ENCODE measurements at regions not wholly inside any gene's neighbourhood (a gene's known extent, or its start where the extent isn't known, plus 50 kb on each side); places are given as distances from the start of the nearest gene placed in this dataset.

- no peak overlapping the region for H3K4me3 ChIP-seq
- no peaks in the 10 kb centered on the region for H3K36me3 ChIP-seq (ENCODE audit: control insufficient read depth in 4 of 4, insufficient read depth in 4 of 4, low read length in 4 of 4)
- H3K9ac ChIP-seq (ENCODE audit: insufficient read depth in 1 of 2, low read length in 2 of 2), result no peak overlapping the region
- ATAC-seq (ENCODE audit: insufficient read depth, low FRiP score) (no peak), DNase-seq (no peak)
- no peaks in the 10 kb centered on the region for H3K9me3 ChIP-seq (ENCODE audit: control insufficient read depth in 4 of 4, insufficient read depth in 3 of 4, low read length in 3 of 4)
- no peak for TF ChIP-seq CTCF (IDR thresholded peaks at IDR 0.05; ENCODE audit: control extremely low read depth, extremely low read depth)
- no peak overlapping the region for H3K27ac ChIP-seq (ENCODE audit: low read depth in 1 of 2, low read length in 1 of 2)
- peaks cover 0 to 5% (median 0%) of the 10 kb centered on the region in 5 donors for H3K4me1 ChIP-seq (ENCODE audit: control insufficient read depth in 5 of 5, insufficient read depth in 5 of 5, low read length in 5 of 5)
- H3K27me3 ChIP-seq (ENCODE audit: control insufficient read depth in 3 of 3, insufficient read depth in 3 of 3, low read length in 2 of 3), result no peaks in the 10 kb centered on the region
These were observed 156.0 kb downstream of the TMTC3 start for GRCh38 chr12:88298014-88298682.

- no peak overlapping the region for H3K9ac ChIP-seq (ENCODE audit: insufficient read depth in 1 of 2, low read length in 2 of 2)
- H3K4me1 ChIP-seq (ENCODE audit: control insufficient read depth in 5 of 5, insufficient read depth in 5 of 5, low read length in 5 of 5), result peaks cover 0 to 5% (median 0%) of the 10 kb centered on the region in 5 donors
- no peaks in the 10 kb centered on the region for H3K27me3 ChIP-seq (ENCODE audit: control insufficient read depth in 3 of 3, insufficient read depth in 3 of 3, low read length in 2 of 3)
- H3K27ac ChIP-seq (ENCODE audit: low read depth in 1 of 2, low read length in 1 of 2), result peak overlapping the region in 1 of 2 donors; percentile 33
- H3K9me3 ChIP-seq (ENCODE audit: control insufficient read depth in 4 of 4, insufficient read depth in 3 of 4, low read length in 3 of 4), result no peaks in the 10 kb centered on the region
- H3K4me3 ChIP-seq, result no peak overlapping the region
- DNase-seq, result peak in 2 of 3 donors; percentile 26 to 53
- TF ChIP-seq CTCF (IDR thresholded peaks at IDR 0.05; ENCODE audit: control extremely low read depth, extremely low read depth), result no peak
- peak; percentile 48 for ATAC-seq (ENCODE audit: insufficient read depth, low FRiP score)
- WGBS, 2 donors, result 83 to 88% methylated on average over 4 of the region's 4 CpGs
- H3K36me3 ChIP-seq (ENCODE audit: control insufficient read depth in 4 of 4, insufficient read depth in 4 of 4, low read length in 4 of 4), result no peaks in the 10 kb centered on the region
These were observed 156.7 kb downstream of the TMTC3 start for GRCh38 chr12:88298761-88299242.

GRCh38 chr12:88299567-88300101, 157.5 kb downstream of the TMTC3 start:
- Histone ChIP-seq H3K4me1 (ENCODE audit: control insufficient read depth in 5 of 5, insufficient read depth in 5 of 5, low read length in 5 of 5) (peaks cover 0 to 5% (median 0%) of the 10 kb centered on the region in 5 donors), H3K4me3 (no peak overlapping the region), H3K27ac (ENCODE audit: low read depth in 1 of 2, low read length in 1 of 2) (peak overlapping the region in 1 of 2 donors; percentile 17), H3K36me3 (ENCODE audit: control insufficient read depth in 4 of 4, insufficient read depth in 4 of 4, low read length in 4 of 4) (no peaks in the 10 kb centered on the region), H3K9me3 (ENCODE audit: control insufficient read depth in 4 of 4, insufficient read depth in 3 of 4, low read length in 3 of 4) (no peaks in the 10 kb centered on the region), H3K9ac (ENCODE audit: insufficient read depth in 1 of 2, low read length in 2 of 2) (no peak overlapping the region), H3K27me3 (ENCODE audit: control insufficient read depth in 3 of 3, insufficient read depth in 3 of 3, low read length in 2 of 3) (no peaks in the 10 kb centered on the region)
- DNase-seq (no peak), ATAC-seq (ENCODE audit: insufficient read depth, low FRiP score) (peak; percentile 79)
- no peak for TF ChIP-seq CTCF (IDR thresholded peaks at IDR 0.05; ENCODE audit: control extremely low read depth, extremely low read depth)
- 46 to 67% methylated on average over 4 of the region's 4 CpGs for WGBS, 2 donors
